ENCODE measurements at regions not wholly inside any gene's neighbourhood (a gene's known extent, or its start where the extent isn't known, plus 50 kb on each side); places are given as distances from the start of the nearest gene placed in this dataset.

DNA sequence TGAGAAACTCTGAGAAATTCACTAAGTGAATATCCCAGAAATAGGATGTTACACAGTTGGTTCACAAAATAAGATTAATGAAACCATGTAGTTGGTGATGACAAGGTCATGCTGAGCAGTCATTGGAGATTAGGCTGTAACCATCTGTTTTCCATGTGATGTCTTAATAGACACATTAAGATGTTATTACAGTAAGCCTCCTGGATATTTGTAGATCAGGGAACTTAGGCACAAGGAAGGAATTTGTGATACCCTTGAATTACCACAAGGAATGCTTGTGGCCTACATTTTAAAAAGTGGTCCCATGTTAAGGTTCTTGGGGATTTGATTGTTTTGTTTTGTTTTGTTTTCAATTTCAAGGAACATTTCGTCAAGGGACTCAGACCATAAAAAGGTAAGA lies 185.6 kb upstream of the BANK1 start:
- Mint-ChIP-seq H3K27ac (no peak overlapping the region), H3K4me3 (no peak overlapping the region), H3K36me3 (ENCODE audit: low read depth) (no peaks in the 10 kb centered on the region), H3K4me1 (ENCODE audit: low read depth) (no peaks in the 10 kb centered on the region), H3K27me3 (ENCODE audit: low read depth) (no peaks in the 10 kb centered on the region), H3K9me3 (peaks cover 6% of the 10 kb centered on the region)
- intact Hi-C loops (cut with micrococcal nuclease): no loop called here
- DNase-seq: no peak
- CTCF ChIA-PET: interaction anchor here (0.6 kb wide), 2 partner anchors 128 to 256 kb away, joined by 3 to 4 read pairs; no protein-coding TSS in a partner anchor

DNA sequence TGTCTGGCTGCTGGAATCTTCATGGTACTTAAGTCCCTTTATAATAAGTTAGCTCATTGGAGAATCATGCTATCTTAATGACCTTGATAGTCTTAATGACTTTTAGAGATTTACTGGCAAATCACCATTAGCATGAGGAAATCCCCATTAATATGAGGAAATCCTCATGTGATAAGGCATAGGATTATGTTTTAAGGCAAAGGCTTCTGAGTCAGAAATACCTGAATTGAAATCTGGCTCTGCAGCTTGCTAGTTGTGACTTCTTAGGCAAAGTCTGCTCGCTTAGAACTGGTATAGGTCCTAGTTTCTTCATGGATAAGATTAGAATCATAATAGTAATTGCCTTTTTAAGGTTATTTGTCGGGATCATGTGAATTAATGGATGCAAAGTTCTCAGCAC lies 190.2 kb upstream of the BANK1 start:
- intact Hi-C loops (cut with micrococcal nuclease): no loop called here
- no peak for DNase-seq
- H3K27me3 Mint-ChIP-seq (ENCODE audit: low read depth): no peaks in the 10 kb centered on the region
- CTCF ChIA-PET: no interaction called here
- H3K9me3 Mint-ChIP-seq: no peaks in the 10 kb centered on the region
- no peaks in the 10 kb centered on the region for H3K36me3 Mint-ChIP-seq (ENCODE audit: low read depth)
- no peak overlapping the region for H3K4me3 Mint-ChIP-seq
- no peaks in the 10 kb centered on the region for H3K4me1 Mint-ChIP-seq (ENCODE audit: low read depth)
- no peak overlapping the region for H3K27ac Mint-ChIP-seq

DNA sequence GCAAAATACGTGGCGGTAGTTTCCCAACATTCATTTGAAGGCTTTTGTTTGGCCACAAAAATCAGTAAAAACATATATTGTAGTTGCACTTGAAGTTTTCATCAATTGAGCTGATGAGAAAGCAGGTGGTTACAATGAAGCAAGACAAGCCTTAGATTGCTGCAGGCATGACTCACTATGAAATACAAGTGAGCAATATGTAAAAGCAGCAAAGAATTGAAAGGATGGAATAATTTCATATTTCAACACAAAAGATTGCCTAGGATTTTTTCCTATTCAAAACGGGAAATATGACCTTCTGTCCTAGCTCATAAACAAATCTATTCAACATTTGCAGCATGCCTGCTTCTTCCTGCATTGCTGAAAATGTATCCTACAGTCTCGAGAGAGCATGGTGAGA lies 190.9 kb upstream of the BANK1 start:
- no peaks in the 10 kb centered on the region for H3K4me1 Mint-ChIP-seq (ENCODE audit: low read depth)
- DNase-seq: peak; percentile 15
- no peak overlapping the region for H3K4me3 Mint-ChIP-seq
- H3K9me3 Mint-ChIP-seq: no peaks in the 10 kb centered on the region
- H3K27ac Mint-ChIP-seq: no peak overlapping the region
- intact Hi-C loops (cut with micrococcal nuclease): loop anchor here (1.0 to 5.0 kb wide), 3 partner anchors 72 to 252 kb away; partner anchors contain the start of gene PPP3CA
- H3K36me3 Mint-ChIP-seq (ENCODE audit: low read depth): no peaks in the 10 kb centered on the region
- CTCF ChIA-PET: no interaction called here
- peaks cover 1% of the 10 kb centered on the region for H3K27me3 Mint-ChIP-seq (ENCODE audit: low read depth)

DNA sequence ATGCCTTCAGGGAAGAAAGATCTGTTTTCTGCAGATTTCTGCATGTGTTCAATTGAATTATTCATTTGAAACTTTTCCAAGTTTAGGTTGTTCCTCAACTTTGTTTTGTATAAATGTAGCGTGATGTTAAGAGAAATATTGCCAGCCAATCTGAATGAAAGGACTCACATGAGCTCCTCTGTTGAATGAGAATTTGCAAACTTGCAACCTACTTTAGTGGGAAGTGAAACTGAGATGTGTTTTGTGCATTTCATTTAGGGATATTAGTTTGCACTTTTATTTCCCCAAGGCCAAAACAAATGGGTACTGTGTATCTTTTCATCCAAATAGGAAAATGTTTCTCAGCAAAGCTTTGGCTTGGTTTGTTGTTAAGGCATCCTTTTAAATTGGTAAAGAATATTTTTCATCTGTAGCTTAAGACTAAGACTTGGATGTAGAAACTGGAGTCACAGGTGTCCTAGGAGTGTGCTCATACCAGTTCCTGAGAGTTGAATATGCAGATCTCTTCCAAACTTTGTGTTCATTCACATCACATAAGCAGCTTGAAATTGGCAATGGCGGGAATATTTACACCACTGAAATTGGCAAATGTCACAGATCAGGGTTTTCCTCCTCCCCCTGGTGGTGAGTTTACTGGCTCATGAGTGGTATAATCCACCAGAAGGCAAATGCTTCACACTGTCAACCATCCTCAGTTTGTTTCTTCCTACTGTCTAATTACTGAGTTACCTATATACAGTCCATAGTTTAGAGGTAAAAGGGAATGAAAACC lies 193.6 kb upstream of the BANK1 start:
- CTCF ChIA-PET: interaction anchor here (0.9 to 1.0 kb wide), 3 partner anchors 203 to 428 kb away, joined by 3 to 4 read pairs (median 3); no protein-coding TSS in a partner anchor
- H3K27me3 Mint-ChIP-seq (ENCODE audit: low read depth): peaks cover 1% of the 10 kb centered on the region
- H3K36me3 Mint-ChIP-seq (ENCODE audit: low read depth): no peaks in the 10 kb centered on the region
- H3K4me3 Mint-ChIP-seq: no peak overlapping the region
- intact Hi-C loops (cut with micrococcal nuclease): loop anchor here (1.0 to 5.0 kb wide), 5 partner anchors 180 to 1504 kb away; partner anchors contain the start of gene PPP3CA
- no peaks in the 10 kb centered on the region for H3K4me1 Mint-ChIP-seq (ENCODE audit: low read depth)
- DNase-seq: peak; percentile 33
- H3K27ac Mint-ChIP-seq: no peak overlapping the region
- no peaks in the 10 kb centered on the region for H3K9me3 Mint-ChIP-seq

DNA sequence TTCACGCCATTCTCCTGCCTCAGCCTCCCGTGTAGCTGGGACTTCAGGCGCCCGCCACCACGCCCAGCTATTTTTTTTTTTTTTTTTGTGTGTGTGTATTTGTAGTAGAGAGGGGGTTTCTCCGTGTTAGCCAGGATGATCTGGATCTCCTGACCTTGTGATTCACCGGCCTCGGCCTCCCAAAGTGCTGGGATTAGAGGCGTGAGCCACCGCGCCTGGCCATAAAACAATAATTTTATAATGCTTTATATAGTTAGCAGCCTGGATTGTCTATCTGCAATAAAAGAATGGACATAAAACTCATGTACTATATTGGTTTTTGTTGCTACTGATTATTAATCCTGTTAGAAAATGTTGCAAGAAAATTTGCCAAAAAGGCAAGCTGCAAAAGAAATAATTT lies 195.9 kb upstream of the BANK1 start:
- H3K4me1 Mint-ChIP-seq (ENCODE audit: low read depth): no peaks in the 10 kb centered on the region
- intact Hi-C loops (cut with micrococcal nuclease): no loop called here
- DNase-seq: no peak
- CTCF ChIA-PET: no interaction called here
- no peak overlapping the region for H3K4me3 Mint-ChIP-seq
- H3K36me3 Mint-ChIP-seq (ENCODE audit: low read depth): no peaks in the 10 kb centered on the region
- no peak overlapping the region for H3K27ac Mint-ChIP-seq
- peaks cover 1% of the 10 kb centered on the region for H3K27me3 Mint-ChIP-seq (ENCODE audit: low read depth)
- no peaks in the 10 kb centered on the region for H3K9me3 Mint-ChIP-seq

DNA sequence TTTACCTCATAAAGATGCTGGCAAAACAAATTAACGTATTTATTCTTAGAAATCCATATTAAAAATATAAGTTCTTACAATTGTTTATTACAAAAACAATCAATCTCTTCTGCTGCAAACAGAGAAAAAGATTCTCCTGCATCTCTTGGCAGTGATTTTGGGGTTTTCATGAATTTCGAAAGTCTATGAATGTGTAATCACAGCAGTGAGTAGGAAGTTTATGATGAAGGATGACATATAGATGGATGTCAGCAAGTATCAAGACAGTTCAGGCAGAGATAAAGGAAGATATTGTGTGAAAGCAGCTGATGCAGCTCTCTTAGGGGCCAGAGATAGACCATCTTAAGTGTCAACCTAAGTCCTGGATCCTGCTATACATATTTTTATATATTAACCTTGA lies 196.9 kb upstream of the BANK1 start:
- no peaks in the 10 kb centered on the region for H3K4me1 Mint-ChIP-seq (ENCODE audit: low read depth)
- H3K9me3 Mint-ChIP-seq: no peaks in the 10 kb centered on the region
- peaks cover 1% of the 10 kb centered on the region for H3K27me3 Mint-ChIP-seq (ENCODE audit: low read depth)
- no peak for DNase-seq
- CTCF ChIA-PET: no interaction called here
- no peak overlapping the region for H3K4me3 Mint-ChIP-seq
- intact Hi-C loops (cut with micrococcal nuclease): no loop called here
- H3K36me3 Mint-ChIP-seq (ENCODE audit: low read depth): no peaks in the 10 kb centered on the region
- no peak overlapping the region for H3K27ac Mint-ChIP-seq

DNA sequence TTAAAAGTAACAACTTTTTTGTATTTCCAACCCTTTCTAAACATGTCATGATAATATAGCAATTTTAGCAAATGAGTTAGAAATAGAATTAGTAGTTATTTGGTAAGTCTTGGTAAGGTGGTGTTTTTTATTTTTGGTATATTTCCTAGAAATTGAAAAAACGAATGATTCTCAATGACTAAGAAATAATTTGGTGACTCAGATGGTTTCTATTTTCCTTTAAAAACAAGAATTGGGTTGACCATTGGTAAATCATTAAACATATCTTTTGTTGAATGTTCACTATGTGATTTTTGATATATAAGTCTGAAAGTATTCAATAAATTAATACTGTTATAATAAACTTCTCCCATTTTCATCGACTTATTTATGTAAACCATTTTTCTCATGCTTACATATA lies 206.2 kb upstream of the BANK1 start:
- no peak for DNase-seq
- H3K27me3 Mint-ChIP-seq (ENCODE audit: low read depth): peaks cover 6% of the 10 kb centered on the region
- no peaks in the 10 kb centered on the region for H3K36me3 Mint-ChIP-seq (ENCODE audit: low read depth)
- H3K4me1 Mint-ChIP-seq (ENCODE audit: low read depth): no peaks in the 10 kb centered on the region
- no peak overlapping the region for H3K27ac Mint-ChIP-seq
- H3K4me3 Mint-ChIP-seq: no peak overlapping the region
- CTCF ChIA-PET: interaction anchor here (0.6 to 0.7 kb wide), 2 partner anchors 40 to 1492 kb away, joined by 3 to 4 read pairs; no protein-coding TSS in a partner anchor
- peaks cover 16% of the 10 kb centered on the region for H3K9me3 Mint-ChIP-seq
- intact Hi-C loops (cut with micrococcal nuclease): no loop called here

DNA sequence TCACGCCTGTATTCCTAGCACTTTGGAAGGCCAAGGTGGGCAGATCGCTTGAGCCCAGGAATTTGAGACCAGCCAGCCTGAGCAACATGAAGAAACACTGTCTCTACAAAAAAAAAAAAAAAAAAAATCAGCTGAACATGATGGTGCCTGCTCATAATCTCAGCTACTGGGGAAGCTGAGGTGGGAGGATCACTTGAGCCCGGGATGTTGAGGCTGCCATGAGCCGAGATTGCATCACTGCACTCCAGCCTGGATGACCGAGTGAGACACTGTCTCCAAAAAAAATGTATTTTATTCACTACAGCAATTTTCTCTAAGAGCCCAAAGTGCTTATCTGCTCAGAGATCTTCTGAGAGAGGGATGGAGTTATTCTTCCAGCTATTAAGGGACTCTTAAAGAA lies 215.8 kb upstream of the PPP3CA start:
- H3K27me3 Mint-ChIP-seq (ENCODE audit: low read depth): peaks cover 26% of the 10 kb centered on the region
- H3K4me3 Mint-ChIP-seq: no peak overlapping the region
- peaks cover 3% of the 10 kb centered on the region for H3K36me3 Mint-ChIP-seq (ENCODE audit: low read depth)
- CTCF ChIA-PET: no interaction called here
- no peak for DNase-seq
- no peak overlapping the region for H3K27ac Mint-ChIP-seq
- peaks cover 13% of the 10 kb centered on the region for H3K9me3 Mint-ChIP-seq
- intact Hi-C loops (cut with micrococcal nuclease): no loop called here
- H3K4me1 Mint-ChIP-seq (ENCODE audit: low read depth): no peaks in the 10 kb centered on the region

DNA sequence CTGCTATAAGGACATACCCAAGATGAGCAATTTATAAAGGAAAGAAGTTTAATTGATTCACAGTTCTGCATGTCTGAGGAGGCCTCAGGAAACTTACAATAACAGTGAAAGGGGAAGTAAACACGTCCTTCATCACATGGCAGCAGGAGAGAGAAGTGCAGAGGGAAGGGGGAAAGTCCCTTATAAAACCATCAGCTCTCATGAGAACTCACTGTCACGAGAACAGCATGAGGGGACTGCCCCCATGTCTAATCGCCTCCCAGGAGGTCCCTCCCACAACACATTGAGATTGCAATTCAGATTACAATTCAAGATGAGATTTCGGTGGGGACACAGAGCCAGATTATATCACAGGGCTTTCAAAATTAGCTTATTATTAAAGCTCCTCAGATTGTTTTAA lies 209.5 kb upstream of the PPP3CA start:
- Mint-ChIP-seq H3K4me1 (ENCODE audit: low read depth) (no peaks in the 10 kb centered on the region), H3K4me3 (no peak overlapping the region), H3K27ac (no peak overlapping the region), H3K9me3 (peaks cover 11% of the 10 kb centered on the region), H3K36me3 (ENCODE audit: low read depth) (peaks cover 4% of the 10 kb centered on the region), H3K27me3 (ENCODE audit: low read depth) (peaks cover 19% of the 10 kb centered on the region)
- CTCF ChIA-PET: no interaction called here
- DNase-seq: peak; percentile 31
- intact Hi-C loops (cut with micrococcal nuclease): no loop called here

DNA sequence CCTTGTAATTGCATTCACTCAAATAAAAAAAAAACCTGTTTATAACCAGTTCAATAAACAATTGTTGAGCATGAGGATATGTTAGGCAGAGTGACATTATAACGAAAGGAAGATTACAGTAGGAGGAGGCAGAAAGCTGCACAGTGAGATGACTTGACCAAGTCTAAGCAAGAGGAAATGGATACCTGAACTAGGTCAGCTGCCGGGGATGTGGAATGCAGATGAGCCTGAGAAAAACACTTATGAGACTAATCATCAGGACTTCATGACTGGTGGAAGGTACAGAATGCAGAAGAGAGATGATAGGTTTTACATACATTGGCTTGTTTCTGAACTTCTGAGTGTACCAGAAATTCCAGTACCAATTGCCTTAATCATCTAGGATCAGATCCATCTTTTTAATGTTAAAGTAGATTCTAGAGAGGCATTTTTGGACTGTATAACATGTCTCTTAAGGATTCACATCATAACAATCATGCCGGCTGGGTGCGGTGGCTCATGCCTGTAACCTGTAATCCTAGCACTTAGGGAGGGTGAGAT lies 208.1 kb upstream of the PPP3CA start:
- CTCF ChIA-PET: no interaction called here
- Mint-ChIP-seq H3K27ac (no peak overlapping the region), H3K27me3 (ENCODE audit: low read depth) (peaks cover 21% of the 10 kb centered on the region), H3K4me1 (ENCODE audit: low read depth) (no peaks in the 10 kb centered on the region), H3K36me3 (ENCODE audit: low read depth) (peaks cover 4% of the 10 kb centered on the region), H3K9me3 (peaks cover 18% of the 10 kb centered on the region), H3K4me3 (no peak overlapping the region)
- intact Hi-C loops (cut with micrococcal nuclease): no loop called here
- no peak for DNase-seq

DNA sequence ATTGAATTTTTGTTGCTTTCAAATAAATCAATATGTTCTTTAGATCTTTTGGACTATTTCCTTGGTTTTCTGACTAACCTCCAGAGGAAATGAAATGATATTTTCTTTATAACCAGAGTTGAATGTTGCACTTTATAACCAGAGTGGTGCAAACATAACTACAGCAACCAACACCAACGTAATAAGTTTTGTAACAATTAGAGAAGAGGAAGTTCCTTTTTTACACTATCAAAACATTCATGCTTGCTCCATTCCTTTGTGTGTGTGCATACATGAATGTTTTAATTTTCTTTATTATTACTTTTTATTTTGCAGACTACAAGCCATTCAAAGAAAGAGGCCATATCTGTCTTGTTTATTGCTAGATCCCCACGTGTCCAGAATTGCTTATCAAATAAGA lies 193.0 kb upstream of the PPP3CA start:
- H3K36me3 Mint-ChIP-seq (ENCODE audit: low read depth): no peaks in the 10 kb centered on the region
- intact Hi-C loops (cut with micrococcal nuclease): no loop called here
- peaks cover 21% of the 10 kb centered on the region for H3K27me3 Mint-ChIP-seq (ENCODE audit: low read depth)
- no peaks in the 10 kb centered on the region for H3K4me1 Mint-ChIP-seq (ENCODE audit: low read depth)
- peaks cover 3% of the 10 kb centered on the region for H3K9me3 Mint-ChIP-seq
- no peak for DNase-seq
- H3K27ac Mint-ChIP-seq: no peak overlapping the region
- H3K4me3 Mint-ChIP-seq: no peak overlapping the region
- CTCF ChIA-PET: no interaction called here

DNA sequence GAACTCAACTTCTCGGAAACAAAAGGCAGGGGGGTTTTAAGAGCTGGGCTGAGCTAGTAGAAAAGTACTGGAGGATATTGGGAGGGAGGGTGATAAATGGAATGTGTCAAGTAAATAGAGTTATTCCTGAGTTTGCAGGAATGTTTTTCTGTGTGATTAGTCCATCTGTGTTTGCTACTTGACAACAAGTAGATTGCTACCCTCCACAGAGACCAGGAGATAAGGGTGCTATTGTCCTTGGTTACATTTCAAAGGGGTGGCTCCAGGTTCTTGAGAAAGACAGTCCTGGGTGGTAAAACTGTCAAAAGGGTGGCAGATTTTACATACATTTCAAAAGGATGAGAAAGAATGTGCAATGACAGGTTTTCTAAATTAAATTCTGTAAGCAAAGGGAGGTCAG lies 181.2 kb upstream of the PPP3CA start:
- Mint-ChIP-seq H3K27ac (no peak overlapping the region), H3K36me3 (ENCODE audit: low read depth) (no peaks in the 10 kb centered on the region), H3K9me3 (no peaks in the 10 kb centered on the region), H3K27me3 (ENCODE audit: low read depth) (peaks cover 55% of the 10 kb centered on the region), H3K4me1 (ENCODE audit: low read depth) (peaks cover 15% of the 10 kb centered on the region), H3K4me3 (no peak overlapping the region)
- CTCF ChIA-PET: no interaction called here
- no peak for DNase-seq
- intact Hi-C loops (cut with micrococcal nuclease): loop anchor here (5.0 kb wide), 3 partner anchors 204 to 321 kb away; no protein-coding TSS in a partner anchor

DNA sequence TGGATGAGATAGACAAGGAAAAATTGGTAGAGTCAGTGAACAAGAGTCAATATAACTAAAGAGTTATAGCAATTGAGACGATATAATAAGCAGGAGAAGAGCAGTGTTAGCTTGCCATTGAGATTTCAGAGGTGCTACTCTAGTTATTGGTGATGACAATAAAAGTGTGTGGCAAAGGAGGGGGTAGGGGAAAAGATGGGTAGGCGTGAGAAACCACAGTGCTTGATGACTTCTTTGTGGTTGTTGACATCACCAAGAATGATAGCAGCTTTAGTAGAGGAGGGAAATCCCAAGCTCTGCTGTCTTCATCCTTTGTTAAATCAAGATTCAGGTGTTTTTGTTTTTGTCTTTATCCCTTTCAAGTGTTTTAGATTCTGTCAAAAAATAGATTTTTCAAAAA lies 179.9 kb upstream of the PPP3CA start:
- Mint-ChIP-seq H3K27ac (no peak overlapping the region), H3K4me1 (ENCODE audit: low read depth) (peaks cover 15% of the 10 kb centered on the region), H3K9me3 (no peaks in the 10 kb centered on the region), H3K36me3 (ENCODE audit: low read depth) (no peaks in the 10 kb centered on the region), H3K27me3 (ENCODE audit: low read depth) (peaks cover 45% of the 10 kb centered on the region), H3K4me3 (no peak overlapping the region)
- intact Hi-C loops (cut with micrococcal nuclease): loop anchor here (1.0 to 5.0 kb wide), 14 partner anchors 72 to 1434 kb away; partner anchors contain the start of genes PPP3CA and SLC39A8
- peak; percentile 88 for DNase-seq
- CTCF ChIA-PET: interaction anchor here (0.5 to 1.0 kb wide), 3 partner anchors 12 to 354 kb away, joined by 3 to 4 read pairs (median 3); no protein-coding TSS in a partner anchor
